Fibroblast of the aortic adventitia (primary cell): ENCODE measurements at regions not wholly inside any gene's neighbourhood (a gene's known extent, or its start where the extent isn't known, plus 50 kb on each side); places are given as distances from the start of the nearest gene placed in this dataset.

Experiments used
- DNase-seq: peaks from one replicate; pipeline ENCODE4 v3.0.0-alpha.2; 2010; ENCODE audit warnings: low read depth
- H3K4me3 ChIP-seq: 2 replicates; pipeline ENCODE4 v1.5.1; 2011; ENCODE audit warnings: low read depth, mild to moderate bottlenecking, control low read depth, low read length, moderate library complexity
- TF ChIP-seq, protein P1 (sequence below): IDR thresholded peaks from 2 replicates; pipeline ENCODE4 v1.5.1; 2011; ENCODE audit warnings: mild to moderate bottlenecking, low read length, control low read depth, inconsistent platforms; ENCODE audit not compliant: insufficient read depth

DNA sequence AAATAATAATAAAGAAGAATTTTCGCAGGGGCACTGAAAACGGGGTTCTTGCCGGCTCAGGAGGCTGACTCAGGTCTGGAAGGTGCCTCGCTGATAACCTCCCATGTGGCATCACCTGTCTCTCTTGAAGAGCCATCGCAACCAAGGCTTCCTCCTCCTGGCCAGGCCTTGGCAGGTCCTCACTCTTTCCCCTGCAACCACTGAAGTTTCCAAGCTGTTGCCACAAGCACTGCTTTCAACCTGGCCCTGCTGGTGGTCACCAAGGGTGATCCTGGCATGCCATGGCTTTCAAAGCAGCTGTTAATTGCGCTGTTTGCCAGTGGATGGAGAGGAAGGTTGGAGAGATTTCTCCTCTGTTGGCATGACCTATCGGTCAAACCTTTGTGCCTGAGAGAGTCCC, 163.6 kb upstream of the COPS8 start:
- TF ChIP-seq, protein P1, sequence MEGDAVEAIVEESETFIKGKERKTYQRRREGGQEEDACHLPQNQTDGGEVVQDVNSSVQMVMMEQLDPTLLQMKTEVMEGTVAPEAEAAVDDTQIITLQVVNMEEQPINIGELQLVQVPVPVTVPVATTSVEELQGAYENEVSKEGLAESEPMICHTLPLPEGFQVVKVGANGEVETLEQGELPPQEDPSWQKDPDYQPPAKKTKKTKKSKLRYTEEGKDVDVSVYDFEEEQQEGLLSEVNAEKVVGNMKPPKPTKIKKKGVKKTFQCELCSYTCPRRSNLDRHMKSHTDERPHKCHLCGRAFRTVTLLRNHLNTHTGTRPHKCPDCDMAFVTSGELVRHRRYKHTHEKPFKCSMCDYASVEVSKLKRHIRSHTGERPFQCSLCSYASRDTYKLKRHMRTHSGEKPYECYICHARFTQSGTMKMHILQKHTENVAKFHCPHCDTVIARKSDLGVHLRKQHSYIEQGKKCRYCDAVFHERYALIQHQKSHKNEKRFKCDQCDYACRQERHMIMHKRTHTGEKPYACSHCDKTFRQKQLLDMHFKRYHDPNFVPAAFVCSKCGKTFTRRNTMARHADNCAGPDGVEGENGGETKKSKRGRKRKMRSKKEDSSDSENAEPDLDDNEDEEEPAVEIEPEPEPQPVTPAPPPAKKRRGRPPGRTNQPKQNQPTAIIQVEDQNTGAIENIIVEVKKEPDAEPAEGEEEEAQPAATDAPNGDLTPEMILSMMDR, result no peak
- no peak for DNase-seq
- H3K4me3 ChIP-seq, result no peak overlapping the region

DNA sequence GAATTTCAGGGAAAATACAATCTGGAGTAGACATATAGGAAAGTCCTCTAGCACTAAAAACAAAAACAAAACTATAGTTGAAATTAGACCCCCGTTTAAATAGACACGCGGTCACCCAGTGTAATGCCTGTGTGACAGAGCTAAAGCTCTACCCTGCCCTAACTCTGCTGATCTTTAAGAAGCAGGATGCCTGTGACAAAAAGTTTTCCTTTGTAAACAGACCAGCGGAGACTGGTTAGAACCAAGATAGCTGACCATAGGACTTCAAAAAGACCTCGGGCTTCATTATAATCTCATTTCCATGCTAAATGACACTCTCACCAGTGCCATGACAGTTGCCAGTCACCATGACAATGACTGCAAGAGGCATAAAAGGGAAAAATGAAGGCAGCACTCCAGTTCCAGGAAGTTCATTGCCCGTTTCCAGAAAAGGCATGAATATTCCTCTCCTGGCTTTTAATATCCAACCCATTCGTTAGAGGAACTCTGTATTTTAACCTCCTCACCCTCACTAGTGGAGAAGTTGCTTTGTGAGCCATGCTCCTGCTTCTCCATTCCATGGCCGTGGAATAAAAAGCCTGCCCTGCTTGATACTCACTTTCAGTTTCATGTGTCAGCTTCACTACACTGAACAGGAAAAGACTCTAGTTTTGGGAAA, 157.2 kb upstream of the COPS8 start:
- H3K4me3 ChIP-seq, result peak overlapping the region; percentile 38
- DNase-seq, result peak; percentile 35
- TF ChIP-seq, protein P1, result no peak

DNA sequence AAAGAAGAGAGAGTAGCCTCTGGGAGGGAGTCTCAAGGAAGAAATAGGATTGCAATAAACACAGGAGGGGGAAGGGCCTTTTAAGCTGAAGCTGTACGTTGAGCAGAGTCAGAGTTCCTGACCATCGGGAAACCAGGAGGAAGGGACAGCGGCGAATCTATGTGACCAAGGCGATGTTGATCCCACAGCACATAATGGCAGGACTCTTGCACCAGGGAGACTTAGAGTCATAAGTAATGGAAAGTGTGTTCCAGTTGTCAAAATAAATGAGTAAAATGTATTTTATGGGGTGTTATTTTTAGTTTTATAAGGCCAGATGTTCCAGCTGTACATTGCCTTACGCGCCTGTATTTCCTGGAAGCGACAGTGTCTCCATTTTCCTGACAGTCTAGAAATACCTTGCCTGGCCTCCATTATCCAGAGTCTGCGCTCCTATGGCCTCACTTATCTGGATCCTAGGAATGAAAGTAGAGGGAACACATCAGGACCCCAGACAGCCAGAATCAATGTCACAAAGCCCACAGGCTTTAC, 152.8 kb upstream of the COPS8 start:
- TF ChIP-seq, protein P1, result no peak
- no peak overlapping the region for H3K4me3 ChIP-seq
- no peak for DNase-seq

DNA sequence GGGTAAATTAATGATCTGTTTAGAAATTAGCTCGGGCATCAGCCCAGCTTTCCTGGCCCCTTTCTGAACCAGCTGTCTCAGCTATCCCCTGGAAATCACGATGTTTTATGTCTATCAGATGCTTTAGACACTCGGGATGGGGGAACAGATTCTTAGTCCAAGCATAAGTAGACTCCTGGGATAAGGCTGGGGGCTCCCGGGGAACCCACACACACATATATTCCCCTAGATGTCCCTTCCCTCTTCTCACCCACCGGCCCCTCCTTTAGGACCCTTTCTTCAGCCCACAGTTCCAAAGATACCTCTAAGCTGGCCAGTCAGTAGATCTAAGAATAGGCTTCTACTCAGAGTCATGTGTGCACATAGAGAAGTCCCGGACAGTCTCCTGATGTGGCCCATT, 151.5 kb upstream of the COPS8 start:
- TF ChIP-seq, protein P1, result no peak
- no peak for DNase-seq
- H3K4me3 ChIP-seq, result no peak overlapping the region

DNA sequence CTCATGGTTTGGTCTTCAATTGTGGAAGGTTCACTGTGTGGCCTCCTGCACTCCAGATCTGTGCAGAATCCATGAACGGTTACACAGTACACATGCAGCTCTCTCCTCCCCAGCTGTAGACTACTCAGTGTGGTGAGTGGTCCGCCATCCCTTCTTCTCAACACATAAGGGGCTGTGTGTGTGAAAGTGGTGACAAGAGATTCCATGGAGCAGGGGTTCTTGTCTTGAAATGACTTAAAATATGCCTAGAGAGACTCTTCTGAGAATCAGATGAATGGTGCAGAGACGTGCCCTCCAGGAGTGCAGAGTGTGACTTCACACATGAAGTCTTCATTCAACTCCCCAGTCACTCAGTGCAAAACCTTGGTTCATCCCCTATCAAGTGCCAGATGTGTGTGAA, 151.0 kb upstream of the COPS8 start:
- TF ChIP-seq, protein P1, result no peak
- no peak for DNase-seq
- H3K4me3 ChIP-seq, result no peak overlapping the region

DNA sequence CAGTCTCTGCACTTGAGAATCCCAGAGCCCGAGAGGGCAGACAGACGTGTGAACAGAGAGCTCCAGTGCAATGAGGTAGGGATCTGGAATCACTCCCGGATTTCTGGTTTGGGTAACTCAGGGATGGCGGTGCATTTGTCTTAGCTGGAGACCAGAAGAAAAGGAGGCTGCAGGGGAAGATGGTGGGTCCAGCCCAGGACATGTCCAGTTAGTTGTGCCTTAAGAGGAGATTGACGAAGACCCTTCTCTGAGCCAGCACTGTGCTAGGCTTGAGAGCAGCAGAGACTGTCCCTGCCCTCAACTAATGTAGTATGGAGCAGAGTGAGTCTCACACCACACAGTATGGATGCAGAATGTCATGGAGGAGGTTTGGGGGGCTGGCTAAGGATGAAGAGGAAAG, 150.6 kb upstream of the COPS8 start:
- no peak overlapping the region for H3K4me3 ChIP-seq
- no peak for DNase-seq
- TF ChIP-seq, protein P1, result no peak
